ENCODE measurements at regions not wholly inside any gene's neighbourhood (a gene's known extent, or its start where the extent isn't known, plus 50 kb on each side); places are given as distances from the start of the nearest gene placed in this dataset.
"Not testable (repeated sequence)": the region's sequence is repeated elsewhere in the genome, so short reads cannot be mapped to it uniquely, and the experiment has no call there.

DNA sequence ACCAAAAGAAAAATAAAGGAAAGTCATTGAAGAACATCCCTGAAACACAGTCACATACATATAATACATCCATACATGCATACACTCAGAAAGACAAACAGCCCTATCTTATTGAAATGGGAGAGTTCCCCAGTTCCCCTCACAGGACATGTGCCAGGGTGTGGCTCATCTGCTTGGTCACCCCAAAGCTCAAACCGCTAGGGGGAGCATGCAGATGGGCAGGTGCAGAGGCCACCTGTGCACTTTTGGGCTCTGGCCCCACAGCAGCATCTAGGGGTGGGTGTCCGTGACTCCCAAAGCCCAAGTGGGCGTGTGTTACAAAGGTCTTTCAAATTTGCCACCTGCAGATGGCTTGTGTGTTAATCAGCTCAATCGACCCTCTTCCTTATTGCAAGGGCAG lies 75.2 kb downstream of the CMAS start:
- WGBS (ENCODE audit: extremely low coverage, insufficient coverage, insufficient read length): no CpG with 5 or more reads among the region's 4 CpGs
- no peak overlapping the region for H3K23ac ChIP-seq (ENCODE audit: low read length)
- no peak overlapping the region for H2AFZ ChIP-seq (ENCODE audit: insufficient read depth, low read length, poor library complexity)
- peaks cover 2% of the 10 kb centered on the region for H3K9me3 ChIP-seq (ENCODE audit: insufficient read depth, low read depth, low read length)
- DNase-seq: no peak
- H2BK120ac ChIP-seq (ENCODE audit: insufficient read depth, low read length, poor library complexity): no peak overlapping the region
- no peak overlapping the region for H3K4me2 ChIP-seq (ENCODE audit: low read length)
- no peaks in the 10 kb centered on the region for H3K36me3 ChIP-seq (ENCODE audit: control insufficient read depth in 1 of 2, insufficient read depth in 2 of 2, low read length in 2 of 2)
- H2BK5ac ChIP-seq (ENCODE audit: low read depth, low read length, poor library complexity): no peak overlapping the region
- H3K27me3 ChIP-seq (ENCODE audit: insufficient read depth, low read length): no peaks in the 10 kb centered on the region
- no peak overlapping the region for H4K8ac ChIP-seq (ENCODE audit: low read depth, low read length)
- H4K12ac ChIP-seq (ENCODE audit: low read depth, low read length): no peak overlapping the region
- H3K79me1 ChIP-seq (ENCODE audit: low read length): no peaks in the 10 kb centered on the region
- H3K79me2 ChIP-seq (ENCODE audit: control insufficient read depth, insufficient read depth, low read length, poor library complexity): no peaks in the 10 kb centered on the region
- no peak overlapping the region for H3K27ac ChIP-seq (ENCODE audit: low read depth, low read length)
- H3K9ac ChIP-seq (ENCODE audit: low read length): no peak overlapping the region
- no peak overlapping the region for H2BK12ac ChIP-seq (ENCODE audit: low read length)
- H3K4me3 ChIP-seq (ENCODE audit: low read depth, low read length): no peak overlapping the region
- no peak overlapping the region for H4K91ac ChIP-seq (ENCODE audit: low read depth, low read length)
- H3K14ac ChIP-seq (ENCODE audit: low read length): no peak overlapping the region
- no peaks in the 10 kb centered on the region for H3K4me1 ChIP-seq (ENCODE audit: control insufficient read depth in 1 of 2, insufficient read depth in 2 of 2, low read length in 2 of 2)
- no peak overlapping the region for H3K18ac ChIP-seq (ENCODE audit: low read length)
- H3K4ac ChIP-seq (ENCODE audit: low read depth, low read length): no peak overlapping the region
- no peak overlapping the region for H2AK5ac ChIP-seq (ENCODE audit: low read length)

DNA sequence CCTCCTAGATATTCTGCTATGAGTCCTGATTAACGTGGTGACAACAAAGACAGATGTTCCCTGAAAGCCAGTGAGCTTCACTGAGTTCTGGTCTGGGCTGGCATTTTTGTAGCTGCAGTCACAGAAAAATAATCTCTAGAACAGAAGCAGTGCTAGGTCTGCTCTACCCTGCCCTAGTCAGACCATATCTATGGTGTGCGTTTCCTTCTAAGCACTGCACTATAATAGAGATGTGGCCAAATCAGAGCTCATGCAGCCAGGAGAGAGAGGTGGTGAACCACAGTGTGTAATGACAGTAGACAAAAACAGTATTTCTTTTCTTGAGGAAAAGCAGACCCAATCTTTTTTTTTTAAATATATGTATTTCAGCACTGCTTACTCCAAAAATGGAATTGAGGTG lies 76.3 kb downstream of the CMAS start:
- Histone ChIP-seq H3K27me3 (ENCODE audit: insufficient read depth, low read length) (no peaks in the 10 kb centered on the region), H2AK5ac (ENCODE audit: low read length) (no peak overlapping the region), H2BK12ac (ENCODE audit: low read length) (no peak overlapping the region), H4K91ac (ENCODE audit: low read depth, low read length) (no peak overlapping the region), H3K79me2 (ENCODE audit: control insufficient read depth, insufficient read depth, low read length, poor library complexity) (no peaks in the 10 kb centered on the region), H3K9me3 (ENCODE audit: insufficient read depth, low read depth, low read length) (peaks cover 2% of the 10 kb centered on the region), H3K27ac (ENCODE audit: low read depth, low read length) (no peak overlapping the region), H3K79me1 (ENCODE audit: low read length) (no peaks in the 10 kb centered on the region), H3K36me3 (ENCODE audit: control insufficient read depth in 1 of 2, insufficient read depth in 2 of 2, low read length in 2 of 2) (no peaks in the 10 kb centered on the region), H3K23ac (ENCODE audit: low read length) (no peak overlapping the region), H3K9ac (ENCODE audit: low read length) (no peak overlapping the region), H3K14ac (ENCODE audit: low read length) (no peak overlapping the region), H3K4me3 (ENCODE audit: low read depth, low read length) (no peak overlapping the region), H3K4me1 (ENCODE audit: control insufficient read depth in 1 of 2, insufficient read depth in 2 of 2, low read length in 2 of 2) (no peaks in the 10 kb centered on the region), H3K18ac (ENCODE audit: low read length) (no peak overlapping the region), H4K8ac (ENCODE audit: low read depth, low read length) (no peak overlapping the region), H2BK120ac (ENCODE audit: insufficient read depth, low read length, poor library complexity) (no peak overlapping the region), H4K12ac (ENCODE audit: low read depth, low read length) (no peak overlapping the region), H2AFZ (ENCODE audit: insufficient read depth, low read length, poor library complexity) (no peak overlapping the region), H3K4me2 (ENCODE audit: low read length) (no peak overlapping the region), H3K4ac (ENCODE audit: low read depth, low read length) (no peak overlapping the region), H2BK5ac (ENCODE audit: low read depth, low read length, poor library complexity) (no peak overlapping the region)
- WGBS (ENCODE audit: extremely low coverage, insufficient coverage, insufficient read length): no CpG with 5 or more reads among the region's 2 CpGs
- no peak for DNase-seq

- H2BK12ac ChIP-seq (ENCODE audit: low read length): no peak overlapping the region
- no peaks in the 10 kb centered on the region for H3K79me1 ChIP-seq (ENCODE audit: low read length)
- no peak overlapping the region for H3K23ac ChIP-seq (ENCODE audit: low read length)
- no peaks in the 10 kb centered on the region for H3K27me3 ChIP-seq (ENCODE audit: insufficient read depth, low read length)
- H3K14ac ChIP-seq (ENCODE audit: low read length): no peak overlapping the region
- peaks cover 2% of the 10 kb centered on the region for H3K9me3 ChIP-seq (ENCODE audit: insufficient read depth, low read depth, low read length)
- no CpG with 5 or more reads among the region's 2 CpGs for WGBS (ENCODE audit: extremely low coverage, insufficient coverage, insufficient read length)
- no peak overlapping the region for H4K8ac ChIP-seq (ENCODE audit: low read depth, low read length)
- no peaks in the 10 kb centered on the region for H3K36me3 ChIP-seq (ENCODE audit: control insufficient read depth in 1 of 2, insufficient read depth in 2 of 2, low read length in 2 of 2)
- H4K91ac ChIP-seq (ENCODE audit: low read depth, low read length): no peak overlapping the region
- no peak overlapping the region for H2BK120ac ChIP-seq (ENCODE audit: insufficient read depth, low read length, poor library complexity)
- H3K4ac ChIP-seq (ENCODE audit: low read depth, low read length): no peak overlapping the region
- H2AK5ac ChIP-seq (ENCODE audit: low read length): no peak overlapping the region
- no peak overlapping the region for H3K9ac ChIP-seq (ENCODE audit: low read length)
- H3K4me2 ChIP-seq (ENCODE audit: low read length): no peak overlapping the region
- no peaks in the 10 kb centered on the region for H3K4me1 ChIP-seq (ENCODE audit: control insufficient read depth in 1 of 2, insufficient read depth in 2 of 2, low read length in 2 of 2)
- H3K18ac ChIP-seq (ENCODE audit: low read length): no peak overlapping the region
- H3K4me3 ChIP-seq (ENCODE audit: low read depth, low read length): no peak overlapping the region
- H3K79me2 ChIP-seq (ENCODE audit: control insufficient read depth, insufficient read depth, low read length, poor library complexity): no peaks in the 10 kb centered on the region
- no peak overlapping the region for H2AFZ ChIP-seq (ENCODE audit: insufficient read depth, low read length, poor library complexity)
- no peak overlapping the region for H4K12ac ChIP-seq (ENCODE audit: low read depth, low read length)
- H2BK5ac ChIP-seq (ENCODE audit: low read depth, low read length, poor library complexity): no peak overlapping the region
- no peak overlapping the region for H3K27ac ChIP-seq (ENCODE audit: low read depth, low read length)
- no peak for DNase-seq
Measured at GRCh38 chr12:22124987-22125386, 79.0 kb downstream of the CMAS start.

- not testable (repeated sequence) for H3K14ac ChIP-seq (ENCODE audit: low read length); H3K79me1 ChIP-seq (ENCODE audit: low read length); H4K8ac ChIP-seq (ENCODE audit: low read depth, low read length); H4K12ac ChIP-seq (ENCODE audit: low read depth, low read length); H2BK120ac ChIP-seq (ENCODE audit: insufficient read depth, low read length, poor library complexity); H2AK5ac ChIP-seq (ENCODE audit: low read length); H3K36me3 ChIP-seq (ENCODE audit: control insufficient read depth in 1 of 2, insufficient read depth in 2 of 2, low read length in 2 of 2); H3K4me1 ChIP-seq (ENCODE audit: control insufficient read depth in 1 of 2, insufficient read depth in 2 of 2, low read length in 2 of 2); H3K9me3 ChIP-seq (ENCODE audit: insufficient read depth, low read depth, low read length); H3K9ac ChIP-seq (ENCODE audit: low read length); H4K91ac ChIP-seq (ENCODE audit: low read depth, low read length); H3K4me3 ChIP-seq (ENCODE audit: low read depth, low read length); H2BK5ac ChIP-seq (ENCODE audit: low read depth, low read length, poor library complexity); DNase-seq; H3K4ac ChIP-seq (ENCODE audit: low read depth, low read length); H3K4me2 ChIP-seq (ENCODE audit: low read length); H2AFZ ChIP-seq (ENCODE audit: insufficient read depth, low read length, poor library complexity); H3K79me2 ChIP-seq (ENCODE audit: control insufficient read depth, insufficient read depth, low read length, poor library complexity); H3K23ac ChIP-seq (ENCODE audit: low read length); H2BK12ac ChIP-seq (ENCODE audit: low read length); H3K18ac ChIP-seq (ENCODE audit: low read length); H3K27ac ChIP-seq (ENCODE audit: low read depth, low read length); H3K27me3 ChIP-seq (ENCODE audit: insufficient read depth, low read length)
- WGBS (ENCODE audit: extremely low coverage, insufficient coverage, insufficient read length): no CpG with 5 or more reads among the region's 2 CpGs
Measured at GRCh38 chr12:22126101-22126500, 80.1 kb downstream of the CMAS start.
